ENCODE measurements at regions not wholly inside any gene's neighbourhood (a gene's known extent, or its start where the extent isn't known, plus 50 kb on each side); places are given as distances from the start of the nearest gene placed in this dataset.

- Histone ChIP-seq H3K36me3 (no peaks in the 10 kb centered on the region), H3K4me1 (no peaks in the 10 kb centered on the region), H3K9me3 (replicated peaks) (peaks cover 7% of the 10 kb centered on the region), H3K27me3 (ENCODE audit: low read depth) (no peaks in the 10 kb centered on the region), H3K27ac (replicated peaks) (no peak overlapping the region), H3K4me3 (no peak overlapping the region)
- TF ChIP-seq CTCF (IDR thresholded peaks at IDR 0.05; ENCODE audit: borderline replicate concordance), result no peak
- intact Hi-C loops (cut with micrococcal nuclease), result no loop called here
- no peak for DNase-seq
These were observed 246.6 kb downstream of the PRELID2 start for GRCh38 chr5:145588558-145588957.

DNA sequence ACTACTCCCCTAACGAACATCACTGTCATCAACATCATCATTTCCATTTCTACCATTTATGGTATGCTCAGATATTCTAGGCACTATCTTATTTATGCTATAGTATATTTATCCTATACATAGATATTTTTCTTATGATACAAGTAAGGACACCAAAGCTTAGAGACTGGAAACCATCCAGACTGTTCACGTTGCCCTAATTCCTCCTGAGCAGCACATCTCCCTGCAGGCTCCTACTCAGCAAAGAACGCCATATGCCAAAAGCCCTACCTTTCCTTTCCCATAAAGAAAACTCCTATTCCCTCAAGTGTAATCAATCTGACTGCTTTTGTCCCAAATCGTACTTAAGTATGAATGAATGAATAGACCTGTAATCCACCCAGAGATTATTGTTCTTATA is 247.0 kb downstream of the PRELID2 start:
- Histone ChIP-seq H3K4me1 (no peaks in the 10 kb centered on the region), H3K9me3 (replicated peaks) (peaks cover 7% of the 10 kb centered on the region), H3K27me3 (ENCODE audit: low read depth) (no peaks in the 10 kb centered on the region), H3K4me3 (no peak overlapping the region), H3K27ac (replicated peaks) (no peak overlapping the region), H3K36me3 (no peaks in the 10 kb centered on the region)
- DNase-seq, result no peak
- no peak for TF ChIP-seq CTCF (IDR thresholded peaks at IDR 0.05; ENCODE audit: borderline replicate concordance)
- intact Hi-C loops (cut with micrococcal nuclease), result no loop called here

- no peaks in the 10 kb centered on the region for H3K36me3 ChIP-seq
- no peak for TF ChIP-seq CTCF (IDR thresholded peaks at IDR 0.05; ENCODE audit: borderline replicate concordance)
- H3K9me3 ChIP-seq (replicated peaks), result peaks cover 7% of the 10 kb centered on the region
- no peak overlapping the region for H3K4me3 ChIP-seq
- no peaks in the 10 kb centered on the region for H3K27me3 ChIP-seq (ENCODE audit: low read depth)
- intact Hi-C loops (cut with micrococcal nuclease), result no loop called here
- H3K4me1 ChIP-seq, result no peaks in the 10 kb centered on the region
- DNase-seq, result no peak
- no peak overlapping the region for H3K27ac ChIP-seq (replicated peaks)
These were observed 247.4 kb downstream of the PRELID2 start for GRCh38 chr5:145587710-145588109.

DNA sequence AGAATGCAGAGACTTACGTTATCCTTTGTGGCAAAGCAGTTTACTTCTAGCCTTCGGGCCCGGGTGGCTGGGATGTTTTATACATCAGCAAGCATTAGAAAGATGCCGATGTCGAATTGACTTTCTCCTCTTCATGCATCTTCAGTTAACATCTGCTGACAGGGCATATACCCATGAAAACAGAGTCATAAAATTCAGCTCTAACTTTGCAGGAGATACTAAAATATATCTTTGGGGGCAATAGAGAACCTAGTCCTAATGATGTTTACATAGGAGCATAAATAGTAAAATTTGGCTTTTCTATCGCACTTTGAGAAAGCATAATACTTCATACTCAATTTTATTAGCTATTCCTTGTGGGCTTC is 247.9 kb downstream of the PRELID2 start:
- no peaks in the 10 kb centered on the region for H3K4me1 ChIP-seq
- DNase-seq, result no peak
- H3K9me3 ChIP-seq (replicated peaks), result peaks cover 7% of the 10 kb centered on the region
- no peak overlapping the region for H3K4me3 ChIP-seq
- intact Hi-C loops (cut with micrococcal nuclease), result no loop called here
- H3K27me3 ChIP-seq (ENCODE audit: low read depth), result no peaks in the 10 kb centered on the region
- no peaks in the 10 kb centered on the region for H3K36me3 ChIP-seq
- no peak for TF ChIP-seq CTCF (IDR thresholded peaks at IDR 0.05; ENCODE audit: borderline replicate concordance)
- H3K27ac ChIP-seq (replicated peaks), result no peak overlapping the region

GRCh38 chr5:145586661-145587307 is 248.4 kb downstream of the PRELID2 start:
- no peak for TF ChIP-seq CTCF (IDR thresholded peaks at IDR 0.05; ENCODE audit: borderline replicate concordance)
- intact Hi-C loops (cut with micrococcal nuclease), result no loop called here
- Histone ChIP-seq H3K4me3 (no peak overlapping the region), H3K27me3 (ENCODE audit: low read depth) (no peaks in the 10 kb centered on the region), H3K36me3 (no peaks in the 10 kb centered on the region), H3K27ac (replicated peaks) (no peak overlapping the region), H3K9me3 (replicated peaks) (peaks cover 7% of the 10 kb centered on the region), H3K4me1 (no peaks in the 10 kb centered on the region)
- DNase-seq, result no peak
